ENCODE measurements at regions not wholly inside any gene's neighbourhood (a gene's known extent, or its start where the extent isn't known, plus 50 kb on each side); places are given as distances from the start of the nearest gene placed in this dataset.

DNA sequence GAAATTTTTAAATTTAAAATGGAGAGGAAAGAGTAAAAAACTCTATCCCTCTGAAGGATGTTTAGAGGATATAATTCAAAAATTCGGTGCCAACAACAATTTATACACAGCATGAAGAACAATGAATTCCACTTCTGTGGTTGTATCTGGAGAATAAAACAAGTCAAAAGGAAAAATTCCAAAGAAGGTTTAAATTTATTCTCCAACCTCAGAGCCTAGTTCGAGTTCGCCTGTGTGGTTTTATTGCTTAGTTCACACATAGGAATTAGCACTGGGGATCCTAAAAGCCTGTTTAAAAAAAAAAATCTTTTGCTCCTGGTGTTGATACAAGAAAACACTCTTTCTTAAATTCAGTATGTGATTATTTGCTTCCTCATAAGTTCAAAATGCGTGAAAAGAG lies 79.2 kb downstream of the LLPH start:
- no peak for DNase-seq (ENCODE audit: low read depth in 1 of 2, low spot score in 1 of 2)
- Histone ChIP-seq H3K27ac (replicated peaks) (no peak overlapping the region), H3K27me3 (ENCODE audit: insufficient read depth, poor library complexity, severe bottlenecking) (peaks cover 4% of the 10 kb centered on the region), H3K4me3 (replicated peaks; ENCODE audit: insufficient read depth, low read length) (no peak overlapping the region)
- TF ChIP-seq POLR2AphosphoS5 (IDR thresholded peaks at IDR 0.05; ENCODE audit: low read depth) (no peak), SPI1 (IDR thresholded peaks at IDR 0.05; ENCODE audit: borderline replicate concordance, low read depth) (no peak), GABPA (IDR thresholded peaks at IDR 0.05; ENCODE audit: low read depth) (no peak)
- TF ChIP-seq, protein P1, sequence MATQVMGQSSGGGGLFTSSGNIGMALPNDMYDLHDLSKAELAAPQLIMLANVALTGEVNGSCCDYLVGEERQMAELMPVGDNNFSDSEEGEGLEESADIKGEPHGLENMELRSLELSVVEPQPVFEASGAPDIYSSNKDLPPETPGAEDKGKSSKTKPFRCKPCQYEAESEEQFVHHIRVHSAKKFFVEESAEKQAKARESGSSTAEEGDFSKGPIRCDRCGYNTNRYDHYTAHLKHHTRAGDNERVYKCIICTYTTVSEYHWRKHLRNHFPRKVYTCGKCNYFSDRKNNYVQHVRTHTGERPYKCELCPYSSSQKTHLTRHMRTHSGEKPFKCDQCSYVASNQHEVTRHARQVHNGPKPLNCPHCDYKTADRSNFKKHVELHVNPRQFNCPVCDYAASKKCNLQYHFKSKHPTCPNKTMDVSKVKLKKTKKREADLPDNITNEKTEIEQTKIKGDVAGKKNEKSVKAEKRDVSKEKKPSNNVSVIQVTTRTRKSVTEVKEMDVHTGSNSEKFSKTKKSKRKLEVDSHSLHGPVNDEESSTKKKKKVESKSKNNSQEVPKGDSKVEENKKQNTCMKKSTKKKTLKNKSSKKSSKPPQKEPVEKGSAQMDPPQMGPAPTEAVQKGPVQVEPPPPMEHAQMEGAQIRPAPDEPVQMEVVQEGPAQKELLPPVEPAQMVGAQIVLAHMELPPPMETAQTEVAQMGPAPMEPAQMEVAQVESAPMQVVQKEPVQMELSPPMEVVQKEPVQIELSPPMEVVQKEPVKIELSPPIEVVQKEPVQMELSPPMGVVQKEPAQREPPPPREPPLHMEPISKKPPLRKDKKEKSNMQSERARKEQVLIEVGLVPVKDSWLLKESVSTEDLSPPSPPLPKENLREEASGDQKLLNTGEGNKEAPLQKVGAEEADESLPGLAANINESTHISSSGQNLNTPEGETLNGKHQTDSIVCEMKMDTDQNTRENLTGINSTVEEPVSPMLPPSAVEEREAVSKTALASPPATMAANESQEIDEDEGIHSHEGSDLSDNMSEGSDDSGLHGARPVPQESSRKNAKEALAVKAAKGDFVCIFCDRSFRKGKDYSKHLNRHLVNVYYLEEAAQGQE (IDR thresholded peaks at IDR 0.05; ENCODE audit: insufficient replicate concordance, low read depth), result no peak
- TF ChIP-seq, protein P2, sequence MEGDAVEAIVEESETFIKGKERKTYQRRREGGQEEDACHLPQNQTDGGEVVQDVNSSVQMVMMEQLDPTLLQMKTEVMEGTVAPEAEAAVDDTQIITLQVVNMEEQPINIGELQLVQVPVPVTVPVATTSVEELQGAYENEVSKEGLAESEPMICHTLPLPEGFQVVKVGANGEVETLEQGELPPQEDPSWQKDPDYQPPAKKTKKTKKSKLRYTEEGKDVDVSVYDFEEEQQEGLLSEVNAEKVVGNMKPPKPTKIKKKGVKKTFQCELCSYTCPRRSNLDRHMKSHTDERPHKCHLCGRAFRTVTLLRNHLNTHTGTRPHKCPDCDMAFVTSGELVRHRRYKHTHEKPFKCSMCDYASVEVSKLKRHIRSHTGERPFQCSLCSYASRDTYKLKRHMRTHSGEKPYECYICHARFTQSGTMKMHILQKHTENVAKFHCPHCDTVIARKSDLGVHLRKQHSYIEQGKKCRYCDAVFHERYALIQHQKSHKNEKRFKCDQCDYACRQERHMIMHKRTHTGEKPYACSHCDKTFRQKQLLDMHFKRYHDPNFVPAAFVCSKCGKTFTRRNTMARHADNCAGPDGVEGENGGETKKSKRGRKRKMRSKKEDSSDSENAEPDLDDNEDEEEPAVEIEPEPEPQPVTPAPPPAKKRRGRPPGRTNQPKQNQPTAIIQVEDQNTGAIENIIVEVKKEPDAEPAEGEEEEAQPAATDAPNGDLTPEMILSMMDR (IDR thresholded peaks at IDR 0.05; ENCODE audit: insufficient read depth, low read length), result no peak

DNA sequence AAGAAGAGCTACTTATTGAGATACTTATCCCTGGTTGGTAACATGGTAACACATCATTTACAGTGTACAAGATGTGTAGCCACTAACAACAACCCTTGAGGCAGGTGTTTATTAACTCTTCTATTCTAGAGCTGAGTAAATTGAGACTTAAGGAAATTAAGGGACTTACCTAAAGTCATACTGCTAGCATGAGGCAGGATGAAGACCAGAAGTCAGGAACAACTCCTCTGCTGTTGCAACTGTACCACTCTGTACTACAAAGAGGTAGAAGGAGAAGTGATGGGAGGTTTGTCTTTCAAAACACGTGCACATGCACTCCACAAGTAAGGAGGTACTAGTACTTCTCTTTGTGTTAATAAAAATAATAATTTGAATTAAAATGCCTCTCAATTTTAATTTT lies 79.9 kb downstream of the LLPH start:
- H3K27ac ChIP-seq (replicated peaks), result no peak overlapping the region
- no peak overlapping the region for H3K4me3 ChIP-seq (replicated peaks; ENCODE audit: insufficient read depth, low read length)
- H3K27me3 ChIP-seq (ENCODE audit: insufficient read depth, poor library complexity, severe bottlenecking), result peaks cover 2% of the 10 kb centered on the region
- no peak for TF ChIP-seq SPI1 (IDR thresholded peaks at IDR 0.05; ENCODE audit: borderline replicate concordance, low read depth)
- TF ChIP-seq, protein P1 (IDR thresholded peaks at IDR 0.05; ENCODE audit: insufficient replicate concordance, low read depth), result no peak
- DNase-seq (ENCODE audit: low read depth in 1 of 2, low spot score in 1 of 2), result no peak

DNA sequence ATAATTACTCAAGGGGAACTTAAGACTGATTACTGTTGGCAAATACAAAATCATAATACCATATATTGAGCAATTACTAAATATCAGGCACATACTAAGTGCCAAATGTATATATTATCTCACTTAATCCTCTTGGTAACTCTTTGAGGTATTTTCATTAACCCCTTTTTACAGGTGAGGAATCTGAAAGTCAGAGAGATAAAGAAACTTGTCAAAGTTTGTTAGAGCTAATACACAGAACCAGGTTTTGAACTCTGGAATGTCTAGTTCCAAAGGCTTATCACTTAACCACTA lies 80.3 kb downstream of the LLPH start:
- H3K27ac ChIP-seq (replicated peaks), result no peak overlapping the region
- TF ChIP-seq, protein P2 (IDR thresholded peaks at IDR 0.05; ENCODE audit: insufficient read depth, low read length), result no peak
- TF ChIP-seq SPI1 (IDR thresholded peaks at IDR 0.05; ENCODE audit: borderline replicate concordance, low read depth) (no peak), GABPA (IDR thresholded peaks at IDR 0.05; ENCODE audit: low read depth) (no peak), POLR2AphosphoS5 (IDR thresholded peaks at IDR 0.05; ENCODE audit: low read depth) (no peak)
- TF ChIP-seq, protein P1 (IDR thresholded peaks at IDR 0.05; ENCODE audit: insufficient replicate concordance, low read depth), result no peak
- H3K27me3 ChIP-seq (ENCODE audit: insufficient read depth, poor library complexity, severe bottlenecking), result peaks cover 2% of the 10 kb centered on the region
- DNase-seq (ENCODE audit: low read depth in 1 of 2, low spot score in 1 of 2), result no peak
- H3K4me3 ChIP-seq (replicated peaks; ENCODE audit: insufficient read depth, low read length), result no peak overlapping the region

Measured in HL-60 (cell line).